Activated CD8-positive, alpha-beta memory T cell treated with anti-CD3 and anti-CD28 coated beads, Interleukin-2, amount 50 U/mL, for 24 hours (primary cell): ENCODE measurements at regions not wholly inside any gene's neighbourhood (a gene's known extent, or its start where the extent isn't known, plus 50 kb on each side); places are given as distances from the start of the nearest gene placed in this dataset.

ENCODE experiments used
- DNase-seq: peaks from one replicate; pipeline ENCODE4 v3.0.0-alpha.2; 2020; ENCODE audit errors: extremely low read depth

GRCh38 chr3:30114918-30115317 lies 491.5 kb upstream of the TGFBR2 start:
- DNase-seq: no peak

DNA sequence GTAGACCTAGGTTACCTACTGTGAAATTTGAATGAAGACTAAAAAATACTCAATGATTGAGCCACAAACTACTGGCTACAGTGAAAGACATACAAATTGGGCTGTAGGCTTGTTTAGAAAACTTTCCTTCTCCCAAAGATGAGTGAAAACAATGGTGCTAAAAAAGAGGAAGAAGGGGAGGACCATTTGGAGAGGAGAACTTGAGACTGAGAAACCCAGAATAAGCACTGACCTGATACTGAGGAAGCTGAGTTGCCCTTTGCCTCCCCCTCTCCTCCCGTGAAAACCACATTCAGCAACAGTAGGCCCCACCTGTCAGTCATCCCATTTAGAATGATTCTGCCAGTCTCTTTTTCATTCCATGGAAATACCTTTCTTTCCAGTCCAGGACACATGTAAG lies 484.0 kb upstream of the TGFBR2 start:
- no peak for DNase-seq

DNA sequence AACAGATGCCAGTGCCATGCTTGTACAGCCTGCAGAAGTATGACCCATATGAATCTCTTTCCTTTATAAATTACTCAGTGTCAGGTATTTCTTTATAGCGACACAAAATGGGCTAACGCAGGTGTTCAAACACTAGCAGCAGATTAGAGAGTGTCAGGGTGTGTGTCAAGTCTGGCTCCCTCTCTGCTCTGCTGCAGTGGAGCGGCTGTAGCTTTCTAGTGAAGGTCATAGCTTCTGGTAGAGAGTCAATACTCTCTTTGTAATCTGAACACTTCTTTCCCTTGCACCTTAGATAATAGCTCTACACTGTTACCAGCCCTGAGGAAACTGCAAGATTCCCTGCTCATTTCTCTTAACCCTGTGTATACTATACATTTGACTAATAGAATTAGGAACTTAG lies 483.2 kb upstream of the TGFBR2 start:
- no peak for DNase-seq

GRCh38 chr3:30123755-30124154 lies 482.6 kb upstream of the TGFBR2 start:
- DNase-seq: no peak

GRCh38 chr3:30124435-30125370 lies 481.7 kb upstream of the TGFBR2 start:
- no peak for DNase-seq

- DNase-seq: no peak
These were observed 476.6 kb upstream of the TGFBR2 start for GRCh38 chr3:30129765-30130164.

DNA sequence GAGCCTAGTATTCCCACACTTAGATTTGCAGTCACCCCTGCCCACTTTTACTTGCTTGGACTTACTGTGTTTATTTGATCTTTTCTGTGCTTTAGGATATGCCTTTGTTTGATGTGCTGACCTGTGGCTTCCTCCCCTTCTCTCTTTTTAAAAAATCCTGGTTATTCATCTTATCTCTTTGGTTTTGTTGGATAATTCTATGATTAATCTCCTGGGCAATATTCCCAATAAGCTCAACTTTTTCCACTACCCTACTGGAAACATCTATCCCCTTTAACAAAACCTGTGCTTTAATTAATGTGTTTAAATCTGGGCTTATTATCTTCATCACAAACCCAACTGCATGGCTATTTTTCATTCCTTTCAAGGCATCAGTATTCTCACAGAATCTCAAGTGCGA lies 476.0 kb upstream of the TGFBR2 start:
- DNase-seq: no peak

GRCh38 chr3:30131191-30131590 lies 475.2 kb upstream of the TGFBR2 start:
- DNase-seq: no peak

DNA sequence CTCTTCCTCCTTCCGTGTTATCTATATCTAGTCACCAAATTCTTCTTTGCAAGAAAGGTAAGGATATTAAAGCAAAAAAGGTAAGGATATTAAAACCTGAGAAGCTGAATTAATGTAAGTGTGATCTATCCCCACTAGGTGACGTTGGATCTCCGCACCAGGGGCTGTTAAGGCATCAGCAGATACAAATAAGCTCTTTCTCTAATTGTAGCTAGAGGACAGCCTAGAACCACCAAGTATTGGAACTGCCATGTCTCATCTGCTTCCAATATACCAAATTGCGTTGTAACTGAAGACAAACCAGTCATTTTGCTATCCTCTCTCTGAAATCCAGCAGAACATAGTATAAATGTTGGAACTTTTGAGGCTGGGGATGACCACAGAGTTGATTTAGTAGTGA lies 471.2 kb upstream of the TGFBR2 start:
- DNase-seq: no peak

- no peak for DNase-seq
These were observed 467.1 kb upstream of the TGFBR2 start for GRCh38 chr3:30139283-30139682.

GRCh38 chr3:30140356-30141075 lies 465.9 kb upstream of the TGFBR2 start:
- DNase-seq: no peak

DNA sequence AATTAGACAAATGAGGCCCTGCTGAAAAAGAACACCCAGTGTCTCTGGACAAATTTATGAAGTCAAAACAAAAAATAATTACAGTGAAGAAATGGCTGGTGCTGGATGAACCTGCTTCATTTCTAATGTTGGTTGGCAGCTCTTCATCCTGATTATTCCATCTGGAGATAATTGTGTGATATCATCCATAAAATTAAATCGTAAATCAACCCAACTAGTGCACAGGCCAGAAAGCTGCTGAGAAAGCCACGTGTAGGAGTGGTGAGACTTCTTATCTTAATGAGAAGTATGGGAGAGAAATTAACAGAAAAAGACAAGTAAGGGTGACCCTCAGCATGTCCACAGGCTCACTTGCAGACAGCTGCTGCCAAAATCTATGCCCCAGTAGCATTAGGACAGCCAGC lies 465.2 kb upstream of the TGFBR2 start:
- DNase-seq: no peak

DNA sequence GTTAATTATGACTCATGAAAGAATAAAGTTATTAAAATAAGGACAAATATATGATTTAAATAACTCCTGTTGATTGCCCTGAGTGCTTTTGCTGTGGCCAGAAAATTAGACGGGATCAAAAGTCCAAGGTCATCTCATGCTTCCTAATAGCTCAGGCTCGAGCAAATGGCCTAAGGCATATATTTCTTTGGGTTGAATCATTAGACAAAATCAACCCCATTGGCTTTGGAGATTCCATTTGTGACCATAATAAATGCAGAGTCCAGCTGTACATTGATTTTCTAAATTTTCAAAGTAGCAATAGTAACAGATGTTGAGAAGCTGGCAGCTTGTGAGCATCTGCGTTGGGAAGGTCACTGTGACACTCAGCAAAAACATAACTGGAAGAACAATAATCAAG lies 464.5 kb upstream of the TGFBR2 start:
- no peak for DNase-seq

DNA sequence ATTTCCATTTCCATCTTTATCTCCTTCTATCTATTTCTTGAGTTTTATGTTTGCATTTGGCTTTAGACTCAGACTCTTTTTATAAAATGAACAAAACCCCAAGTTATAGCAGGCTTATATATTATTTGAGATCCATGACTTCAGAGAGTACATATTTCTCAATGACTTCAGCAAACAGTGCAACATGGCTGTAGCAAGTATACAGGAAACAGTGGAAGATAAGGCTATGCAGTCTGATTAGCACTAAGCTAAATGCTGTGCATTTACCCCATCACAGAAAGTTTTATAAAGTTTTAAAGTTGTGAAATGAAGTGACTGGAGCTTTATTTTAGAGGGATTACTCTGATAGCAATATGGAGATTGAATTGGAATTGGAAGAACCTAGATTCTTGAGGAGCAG lies 463.5 kb upstream of the TGFBR2 start:
- no peak for DNase-seq

- DNase-seq: no peak
These were observed 461.1 kb upstream of the TGFBR2 start for GRCh38 chr3:30145281-30145680.

DNA sequence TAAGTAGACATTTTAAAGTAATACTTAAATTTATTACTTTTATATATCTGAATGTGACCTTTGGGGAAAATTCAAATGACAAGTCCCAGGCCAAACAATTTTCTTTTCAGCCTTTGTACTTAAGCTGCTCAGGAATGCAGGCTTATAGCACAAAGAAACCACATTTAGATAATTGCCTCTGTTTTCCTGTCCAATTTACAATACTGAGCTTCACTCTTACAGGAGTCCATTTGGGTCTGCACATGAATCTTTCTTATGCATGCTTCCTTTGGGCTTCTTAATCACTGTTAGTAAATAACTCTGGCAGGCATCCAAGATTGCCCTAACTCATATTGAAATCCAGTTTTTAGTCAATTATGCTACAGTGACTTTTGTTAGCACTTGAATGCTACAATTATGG lies 459.4 kb upstream of the TGFBR2 start:
- no peak for DNase-seq

DNA sequence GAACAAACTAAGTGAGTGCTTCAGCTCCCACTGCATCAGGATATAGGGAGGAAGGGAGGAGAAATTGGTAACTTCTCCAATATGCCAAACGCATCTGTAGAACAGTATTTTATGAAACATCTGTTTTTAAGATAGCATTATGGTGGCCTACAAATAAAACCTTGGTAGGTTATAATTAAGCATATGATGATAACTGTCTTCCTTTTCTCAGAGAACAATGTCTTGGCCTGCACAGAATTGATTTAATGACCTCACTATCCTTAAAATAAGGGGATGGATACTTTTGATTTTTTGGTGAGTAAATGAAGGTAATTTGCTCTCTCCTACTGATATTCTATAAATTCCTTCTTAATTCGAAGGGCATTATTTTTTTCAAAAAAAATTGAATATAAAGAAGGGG lies 451.5 kb upstream of the TGFBR2 start:
- no peak for DNase-seq

DNA sequence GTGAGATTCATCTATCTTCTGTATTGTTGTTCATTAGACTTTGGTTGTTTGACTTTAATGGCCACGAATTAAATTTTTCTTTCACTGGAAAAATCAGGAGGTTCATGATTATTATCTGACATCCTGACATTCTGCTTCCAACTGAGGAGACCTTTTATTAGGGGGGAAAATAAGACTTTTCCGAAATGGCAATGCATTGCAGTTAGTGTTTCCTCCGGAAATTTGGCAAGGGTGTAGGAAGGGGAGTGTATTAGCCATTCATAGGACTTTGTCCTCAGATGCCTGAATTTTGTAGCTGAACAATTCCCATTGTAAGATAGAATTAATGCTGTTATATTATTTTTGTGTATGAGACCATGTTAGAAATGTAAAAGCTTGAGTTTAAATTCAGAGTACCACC lies 450.6 kb upstream of the TGFBR2 start:
- DNase-seq: no peak

DNA sequence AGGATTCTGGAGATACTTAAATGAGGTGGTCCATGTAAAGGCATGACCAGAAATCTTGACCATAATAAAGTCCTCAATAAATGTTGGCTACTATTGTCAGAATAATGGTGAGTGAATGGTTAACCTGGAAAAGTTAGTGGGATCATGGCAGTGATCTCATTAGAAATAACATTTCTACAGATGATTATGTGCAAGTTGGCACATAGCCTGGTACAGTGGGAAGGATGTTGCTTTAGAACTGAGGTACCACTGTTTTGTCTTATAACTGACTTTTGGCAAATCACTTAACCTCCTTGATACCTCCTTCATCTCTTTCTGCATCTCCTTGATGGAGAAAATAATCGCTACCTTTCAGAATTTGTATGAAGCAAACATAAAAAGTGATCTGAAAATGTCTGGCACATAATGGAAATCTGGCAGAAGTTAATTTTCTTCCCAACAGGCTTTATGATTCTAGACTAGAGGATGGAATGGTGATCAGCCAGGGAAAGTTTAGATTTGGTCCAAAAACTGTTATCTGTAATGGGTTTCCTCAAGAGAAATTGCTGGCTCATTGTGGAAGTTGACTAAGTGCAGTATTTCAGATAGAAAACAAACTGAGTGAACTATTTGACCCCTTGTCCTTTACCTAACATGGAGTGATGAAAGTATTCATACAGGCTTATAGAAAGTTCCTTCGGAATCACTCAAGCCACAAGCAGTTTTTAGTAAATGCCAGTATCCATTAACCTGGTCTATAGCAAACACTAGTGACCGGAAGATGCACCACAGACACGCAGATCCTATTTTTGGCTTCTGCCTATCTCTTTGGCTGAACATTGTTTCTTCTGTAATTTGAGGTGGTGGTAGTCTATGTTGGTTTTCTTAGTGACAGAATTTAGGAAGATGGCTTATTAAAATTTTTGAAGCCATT lies 449.6 kb upstream of the TGFBR2 start:
- no peak for DNase-seq

DNA sequence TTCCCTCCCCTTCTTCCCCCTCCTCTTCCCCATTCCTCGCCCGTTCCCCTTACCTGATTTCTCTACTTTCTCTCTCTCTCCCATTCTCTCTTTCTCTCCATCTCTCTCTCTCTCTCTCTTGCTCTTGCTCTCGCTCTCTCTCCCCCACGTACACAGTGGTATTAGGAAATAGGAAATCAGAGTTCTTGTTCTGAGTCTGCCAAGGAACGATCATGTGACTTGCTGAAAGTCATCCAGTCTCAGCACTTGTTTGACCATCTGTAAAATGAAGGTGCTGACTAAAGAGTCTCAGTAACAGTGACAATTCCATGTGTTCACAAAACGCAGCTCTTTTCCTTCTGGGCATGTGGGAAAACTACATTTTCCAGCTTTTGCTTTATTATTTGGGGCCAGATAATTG lies 445.0 kb upstream of the TGFBR2 start:
- no peak for DNase-seq

DNA sequence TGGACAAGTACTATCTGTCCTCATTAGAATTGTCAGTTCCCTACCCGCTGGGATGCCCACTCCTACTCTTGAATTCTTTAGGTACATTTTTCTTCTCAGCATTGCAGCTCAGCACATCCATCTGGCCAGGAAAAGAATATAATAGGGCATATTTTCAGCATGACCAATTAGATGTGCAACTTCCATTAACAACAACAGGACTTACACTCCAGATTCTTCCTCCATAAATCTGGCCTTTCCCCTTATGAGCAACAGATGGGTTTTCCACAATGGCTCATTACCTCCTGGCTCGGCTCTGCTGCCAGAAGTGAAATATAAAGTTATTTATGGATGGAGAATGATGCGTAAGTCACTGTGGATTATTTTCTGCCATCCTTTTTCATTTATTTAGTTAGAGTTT lies 443.8 kb upstream of the TGFBR2 start:
- DNase-seq: no peak

DNA sequence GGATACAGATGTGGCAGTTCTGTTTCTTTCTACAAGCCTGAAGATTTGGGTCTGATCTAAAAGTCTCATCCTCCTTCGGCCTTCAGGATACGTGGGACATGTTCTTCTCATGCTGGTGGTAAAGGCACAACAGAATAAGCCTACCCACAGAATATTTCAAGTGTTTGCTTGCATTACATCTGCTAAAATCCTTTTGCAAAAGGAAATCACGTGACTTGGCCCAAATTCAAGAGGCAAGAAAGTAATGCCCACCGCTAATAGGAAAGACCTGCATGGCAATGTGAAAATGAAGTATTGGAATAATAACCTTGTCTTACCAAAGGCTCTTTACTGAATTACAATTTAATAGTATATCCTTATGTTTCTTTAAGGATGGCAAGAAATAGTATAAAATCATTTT lies 439.9 kb upstream of the TGFBR2 start:
- DNase-seq: no peak
